Kidney (tissue), 13 donors: ENCODE measurements at regions not wholly inside any gene's neighbourhood (a gene's known extent, or its start where the extent isn't known, plus 50 kb on each side); places are given as distances from the start of the nearest gene placed in this dataset.

Source experiments
- DNase-seq, 5 donors: peaks; one replicate each; pipeline ENCODE4 v3.0.0-alpha.2; 2013 to 2020
- FAIRE-seq: peaks from 2 replicates; lab custom pipeline; 2012; peaks lifted over from hg19 to GRCh38; lab: Jason Lieb, UNC
- H3K27ac ChIP-seq, 2 donors: one replicate each; pipeline ENCODE4 v1.7.0; 2013; ENCODE audit warnings: low read depth in 2 of 2, low read length in 2 of 2, inconsistent platforms in 1 of 2
- H3K27me3 ChIP-seq: one replicate; pipeline ENCODE4 v1.7.1; 2013; ENCODE audit warnings: low read length, inconsistent platforms; ENCODE audit not compliant: control insufficient read depth, insufficient read depth
- H3K36me3 ChIP-seq, 3 donors: one replicate each; pipeline versions ENCODE4 v1.7.0 to v1.7.1; 2013; ENCODE audit warnings: low read length in 3 of 3, control low read depth in 1 of 3, inconsistent platforms in 1 of 3; ENCODE audit not compliant: insufficient read depth in 3 of 3, control insufficient read depth in 2 of 3
- H3K4me1 ChIP-seq, 3 donors: one replicate each; pipeline versions ENCODE4 v1.7.0 to v1.7.1; 2013; ENCODE audit warnings: low read length in 3 of 3, inconsistent platforms in 1 of 3, low read depth in 1 of 3; ENCODE audit not compliant: control insufficient read depth in 2 of 3, insufficient read depth in 2 of 3
- H3K4me3 ChIP-seq, 3 donors: one replicate each; pipeline versions ENCODE4 v1.7.0 to v1.8.1; 2013; ENCODE audit warnings: low read length in 3 of 3, control low read depth in 1 of 3, inconsistent platforms in 1 of 3
- H3K9ac ChIP-seq, 3 donors: one replicate each; pipeline versions ENCODE4 v1.7.0 to v1.7.1; 2013; ENCODE audit warnings: low read length in 3 of 3, control low read depth in 1 of 3, inconsistent platforms in 1 of 3
- H3K9me3 ChIP-seq, 3 donors: one replicate each; pipeline versions ENCODE4 v1.7.0 to v1.7.1; 2013; ENCODE audit warnings: low read length in 3 of 3, control low read depth in 1 of 3, inconsistent platforms in 1 of 3; ENCODE audit not compliant: control insufficient read depth in 2 of 3, insufficient read depth in 1 of 3
- CTCF ChIP-seq: IDR thresholded peaks from 3 replicates; pipeline ENCODE4 v1.5.1; 2012; ENCODE audit warnings: mild to moderate bottlenecking, moderate library complexity, borderline replicate concordance; ENCODE audit not compliant: insufficient read depth; ENCODE audit errors: extremely low read depth
- intact Hi-C: fragments of 100-400 bp; cut with DNase I; formaldehyde crosslinking; loops from one replicate; pipeline ENCODE4 v1.11.1; 2022
- donor health status: control.
- donor health status: control.
- donor health status: control.
- donor health status: control.
- donor health status: control.
- donor health status: DM: yes; HTN: yes; CAD: no.
- donor health status: Normal renal cell carcinoma (clear cell type).

DNA sequence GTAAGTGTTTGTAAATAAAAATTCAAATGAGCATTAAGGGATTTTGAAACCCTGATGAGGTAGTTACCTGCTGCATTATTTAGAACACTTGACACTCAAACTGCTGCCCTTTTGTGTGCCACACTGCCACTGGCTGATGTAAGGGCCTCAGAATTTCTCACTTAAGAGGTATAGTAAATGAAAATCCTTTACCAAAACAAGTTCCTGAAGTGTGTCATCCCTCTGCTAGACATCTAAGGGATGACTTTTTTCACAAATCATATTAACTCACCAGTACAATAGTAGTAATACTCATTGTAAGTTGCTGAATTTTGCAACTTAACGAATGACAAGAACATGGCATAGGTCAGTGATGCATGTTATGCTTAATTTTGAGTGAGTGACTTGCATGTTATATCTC, 274.9 kb upstream of the UBE2E3 start:
- FAIRE-seq (no peak), DNase-seq (no peak)
- H3K4me3 ChIP-seq: no peak overlapping the region
- no peaks in the 10 kb centered on the region for H3K36me3 ChIP-seq
- H3K4me1 ChIP-seq: no peaks in the 10 kb centered on the region
- H3K27me3 ChIP-seq: no peaks in the 10 kb centered on the region
- intact Hi-C loops: no loop called here
- no peak for TF ChIP-seq CTCF
- H3K9ac ChIP-seq: no peak overlapping the region
- no peaks in the 10 kb centered on the region for H3K9me3 ChIP-seq
- H3K27ac ChIP-seq: no peak overlapping the region

DNA sequence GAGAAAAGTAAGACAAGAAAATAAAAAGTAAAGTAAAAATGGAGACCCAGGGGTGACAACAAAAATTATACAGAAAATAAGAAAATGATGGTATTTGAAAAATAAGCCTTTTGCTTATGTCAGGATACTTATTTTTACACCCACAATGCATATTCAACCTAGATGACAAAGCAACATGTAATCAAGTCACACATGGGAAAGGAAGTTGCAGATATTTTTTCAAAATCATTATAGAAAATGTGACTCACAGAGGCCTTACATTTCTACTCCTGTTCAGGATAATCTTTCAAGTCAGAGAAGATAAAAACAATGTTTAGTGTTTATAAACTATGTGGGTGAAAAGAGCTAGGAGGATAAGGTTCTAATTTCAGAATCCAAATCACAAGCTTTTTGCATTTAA, 275.3 kb upstream of the UBE2E3 start:
- no peak for TF ChIP-seq CTCF
- intact Hi-C loops: no loop called here
- FAIRE-seq (no peak), DNase-seq (no peak)
- Histone ChIP-seq H3K9me3 (no peaks in the 10 kb centered on the region), H3K36me3 (no peaks in the 10 kb centered on the region), H3K4me1 (no peaks in the 10 kb centered on the region), H3K4me3 (no peak overlapping the region), H3K27ac (no peak overlapping the region), H3K9ac (no peak overlapping the region), H3K27me3 (no peaks in the 10 kb centered on the region)

GRCh38 chr2:180699657-180700361, 280.6 kb upstream of the UBE2E3 start:
- Histone ChIP-seq H3K27me3 (no peaks in the 10 kb centered on the region), H3K27ac (no peak overlapping the region), H3K4me3 (no peak overlapping the region), H3K36me3 (no peaks in the 10 kb centered on the region), H3K9me3 (no peaks in the 10 kb centered on the region), H3K4me1 (no peaks in the 10 kb centered on the region), H3K9ac (no peak overlapping the region)
- intact Hi-C loops: no loop called here
- TF ChIP-seq CTCF: no peak
- FAIRE-seq: no peak
- DNase-seq: peak in 1 of 5 donors; percentile 49

GRCh38 chr2:180698668-180699067, 281.7 kb upstream of the UBE2E3 start:
- H3K4me3 ChIP-seq: no peak overlapping the region
- no peak overlapping the region for H3K27ac ChIP-seq
- peak in 1 of 5 donors; percentile 42 for DNase-seq
- no peaks in the 10 kb centered on the region for H3K36me3 ChIP-seq
- H3K9me3 ChIP-seq: no peaks in the 10 kb centered on the region
- FAIRE-seq: no peak
- no peaks in the 10 kb centered on the region for H3K4me1 ChIP-seq
- no peak overlapping the region for H3K9ac ChIP-seq
- intact Hi-C loops: no loop called here
- no peaks in the 10 kb centered on the region for H3K27me3 ChIP-seq
- TF ChIP-seq CTCF: no peak
